ENCODE measurements at regions not wholly inside any gene's neighbourhood (a gene's known extent, or its start where the extent isn't known, plus 50 kb on each side); places are given as distances from the start of the nearest gene placed in this dataset.
"Not testable (repeated sequence)": the region's sequence is repeated elsewhere in the genome, so short reads cannot be mapped to it uniquely, and the experiment has no call there.

DNA sequence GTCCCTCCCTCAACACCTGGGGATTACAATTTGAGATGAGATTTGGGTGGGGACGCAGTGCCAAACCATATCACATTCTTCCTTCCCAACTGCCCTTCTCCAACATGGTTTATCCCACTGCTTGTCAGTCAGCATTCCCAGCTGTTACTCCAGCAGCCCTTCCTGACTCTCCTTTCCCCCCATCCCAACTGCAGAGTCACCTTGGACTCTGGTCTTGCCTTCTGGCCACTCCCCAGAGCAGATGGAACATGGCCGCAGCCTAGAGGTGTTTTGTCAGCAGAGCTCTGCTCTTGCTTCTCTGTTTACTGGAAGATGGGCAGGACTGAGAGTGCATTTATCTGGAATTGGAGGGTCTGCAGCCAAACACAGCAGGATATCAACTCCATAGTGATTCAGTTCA is 51.2 kb upstream of the MEX3C start:
- DNase-seq: no peak

DNA sequence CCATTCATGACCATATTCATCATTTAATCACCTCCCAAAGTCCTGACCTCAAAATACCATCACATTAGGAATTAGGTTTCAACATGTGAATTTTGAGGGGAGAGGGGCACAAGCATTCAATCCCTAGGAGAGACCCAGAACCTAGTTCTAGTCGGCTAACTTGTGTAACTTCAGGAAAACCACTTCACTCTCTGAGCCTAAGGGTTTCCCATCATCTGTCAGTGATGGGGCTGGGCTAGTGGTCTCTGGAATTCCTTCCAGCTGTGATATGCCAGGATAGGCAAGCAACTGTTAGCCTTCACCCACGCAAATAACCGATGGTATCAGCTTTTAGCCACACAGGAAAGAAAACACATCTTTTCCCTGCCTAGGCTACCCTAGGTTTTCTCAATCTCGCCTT is 52.5 kb upstream of the MEX3C start:
- no peak for DNase-seq

DNA sequence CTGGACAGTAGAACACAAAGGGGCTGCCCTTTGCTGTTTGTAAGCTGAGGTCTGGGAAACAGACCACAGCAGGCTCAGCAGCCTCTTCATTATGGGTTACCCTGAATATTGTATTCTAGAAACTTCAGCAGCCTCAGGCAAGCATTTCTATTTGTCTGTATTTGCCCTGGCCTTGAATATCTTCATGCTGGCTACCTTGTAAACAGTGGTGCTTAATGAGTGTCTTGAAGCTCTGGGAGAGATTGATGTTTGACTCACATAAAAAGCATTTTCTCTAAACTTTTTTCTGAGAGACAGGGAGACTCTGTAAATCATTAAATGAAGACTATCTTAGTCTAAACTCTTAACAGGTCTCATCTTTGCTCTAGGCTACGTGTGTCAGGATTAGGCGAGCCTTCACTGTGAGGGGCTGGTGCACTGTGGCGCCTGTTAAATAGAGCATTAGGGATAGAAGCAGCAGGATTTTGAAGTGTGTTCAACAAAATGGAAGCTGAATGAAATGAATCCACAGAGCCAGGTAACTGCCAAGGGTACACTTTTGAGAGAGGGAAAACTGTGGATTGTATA is 53.1 kb upstream of the MEX3C start:
- DNase-seq: no peak

DNA sequence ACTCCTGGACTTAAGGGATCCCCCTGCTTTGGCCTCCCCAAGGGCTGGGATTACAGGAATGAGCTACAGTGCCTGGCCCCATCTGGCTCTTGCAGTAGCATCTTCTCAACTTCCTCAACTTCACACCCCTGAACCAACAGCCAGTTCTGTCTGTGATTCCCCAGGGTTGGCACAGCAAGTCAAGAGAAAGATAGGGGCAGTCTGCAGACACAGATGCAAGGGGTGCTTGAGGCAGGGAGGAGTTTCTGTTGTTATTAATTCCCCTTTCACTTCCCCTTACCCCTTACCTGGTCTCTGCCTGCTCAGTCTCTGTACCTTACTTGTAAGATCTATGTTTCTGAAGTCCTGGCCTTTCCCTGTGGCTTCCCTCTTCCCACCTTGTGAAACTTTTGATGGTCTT is 54.1 kb upstream of the MEX3C start:
- DNase-seq: no peak

DNA sequence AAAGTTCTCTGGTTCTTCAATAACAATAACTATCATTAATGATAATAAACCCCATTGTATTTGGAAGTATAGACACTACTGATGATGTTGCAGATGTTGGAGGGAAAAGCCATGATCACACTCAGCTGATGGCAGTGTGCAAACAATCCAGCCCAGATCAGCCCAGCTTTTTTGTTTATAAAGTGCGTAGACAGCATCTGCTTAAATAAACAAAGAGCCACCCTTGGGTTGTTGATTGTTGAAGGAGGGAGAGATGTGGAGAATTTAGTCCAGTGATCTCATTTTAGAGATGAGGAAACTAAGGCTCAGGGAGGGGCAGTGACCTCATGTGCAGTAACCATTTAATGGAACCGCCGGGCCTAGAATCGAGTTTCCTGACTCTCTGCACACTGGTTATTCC is 56.0 kb upstream of the MEX3C start:
- no peak for DNase-seq

DNA sequence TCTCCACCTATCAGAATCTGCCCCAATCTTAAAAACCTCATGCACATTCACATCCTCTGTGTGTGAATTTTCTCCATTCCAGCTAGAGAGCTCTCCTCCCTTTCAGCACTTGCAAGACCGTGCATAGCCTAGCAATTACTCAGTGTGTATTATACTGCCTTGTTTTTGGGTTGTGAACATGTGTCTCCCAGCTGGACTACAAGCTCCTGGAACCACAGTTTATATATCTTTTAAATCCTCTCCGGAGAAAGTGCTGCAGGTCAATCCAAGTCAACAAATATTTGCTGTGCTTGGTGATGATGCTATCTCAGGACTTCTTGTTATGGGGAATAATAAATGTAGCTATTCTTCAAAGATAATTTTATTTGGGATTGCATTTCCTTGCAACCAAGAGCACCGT is 58.2 kb upstream of the MEX3C start:
- DNase-seq: no peak

DNA sequence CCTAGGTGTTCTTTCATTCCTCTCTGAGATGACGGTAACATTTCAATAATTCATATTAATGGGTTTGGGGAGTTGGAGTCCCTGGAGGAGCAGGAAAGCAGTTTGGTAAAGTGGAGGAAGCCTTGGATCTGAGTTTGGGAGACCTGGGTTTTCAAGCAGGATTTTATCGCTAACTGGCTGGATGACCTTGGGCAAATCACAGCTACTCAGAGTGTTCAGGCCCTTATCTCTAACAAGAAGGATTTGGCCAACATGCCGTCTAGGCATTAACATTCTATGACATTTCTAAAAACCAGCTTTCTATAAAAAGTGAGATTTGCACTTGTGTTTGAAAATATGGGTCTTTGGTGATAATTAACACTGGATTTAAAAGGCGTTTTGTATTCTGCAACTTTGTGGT is 59.7 kb upstream of the MEX3C start:
- DNase-seq: no peak

DNA sequence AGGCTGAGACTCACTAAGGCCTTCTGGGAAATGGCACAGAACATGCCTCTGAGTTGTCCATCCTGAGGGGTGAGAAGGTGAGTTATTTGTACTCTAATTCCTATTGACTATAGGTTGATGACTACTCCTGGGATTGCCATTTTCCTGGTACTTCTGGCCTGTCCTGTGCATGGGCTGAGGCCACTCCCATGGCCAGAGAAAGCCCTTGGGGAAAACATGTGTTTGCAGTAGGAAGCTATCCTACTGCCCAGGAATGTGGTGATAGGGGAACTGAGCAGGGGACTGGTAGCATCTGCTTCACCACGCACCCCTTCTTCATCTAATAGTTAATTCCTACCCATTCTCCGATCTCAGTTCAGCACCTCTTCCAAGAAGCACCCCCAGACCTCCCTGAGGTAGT is 62.6 kb upstream of the MEX3C start:
- DNase-seq: no peak

DNA sequence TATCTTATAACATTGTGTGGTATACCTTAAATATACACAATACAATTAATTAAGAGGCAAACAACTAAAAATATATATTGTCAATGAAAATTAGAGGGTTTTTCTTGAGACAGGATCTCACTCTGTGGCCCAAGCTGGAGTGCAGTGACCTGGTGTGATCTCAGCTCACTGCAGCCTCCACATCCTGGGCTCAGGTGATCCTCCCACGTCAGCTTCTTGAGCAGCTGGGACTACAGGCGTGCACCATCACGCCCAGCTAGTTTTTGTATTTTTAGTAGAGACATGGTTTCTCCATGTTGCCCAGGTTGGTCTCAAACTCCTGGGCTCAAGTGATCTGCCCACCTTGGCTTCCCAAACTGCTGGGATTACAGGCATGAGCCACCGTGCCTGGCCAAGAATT is 68.6 kb upstream of the MEX3C start:
- not testable (repeated sequence) for DNase-seq

DNA sequence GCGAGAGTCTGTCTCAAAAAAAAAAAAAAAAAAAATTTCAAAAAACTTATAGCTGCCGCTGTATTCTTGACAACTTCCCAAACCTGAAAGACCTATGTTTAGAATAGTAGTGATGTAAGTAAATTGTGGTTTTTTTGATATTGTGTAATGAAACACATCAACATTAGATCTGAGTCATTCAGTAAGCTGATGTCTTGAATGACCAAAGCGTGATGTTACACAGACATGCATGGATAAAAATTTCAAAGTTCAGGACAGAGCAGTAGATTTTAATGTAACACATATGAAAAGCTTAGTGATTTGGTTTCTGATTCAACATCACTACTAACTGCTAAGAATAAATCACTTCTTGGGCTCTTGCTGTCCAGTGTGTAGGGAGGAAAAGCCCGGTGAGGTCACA is 69.3 kb upstream of the MEX3C start:
- no peak for DNase-seq

DNA sequence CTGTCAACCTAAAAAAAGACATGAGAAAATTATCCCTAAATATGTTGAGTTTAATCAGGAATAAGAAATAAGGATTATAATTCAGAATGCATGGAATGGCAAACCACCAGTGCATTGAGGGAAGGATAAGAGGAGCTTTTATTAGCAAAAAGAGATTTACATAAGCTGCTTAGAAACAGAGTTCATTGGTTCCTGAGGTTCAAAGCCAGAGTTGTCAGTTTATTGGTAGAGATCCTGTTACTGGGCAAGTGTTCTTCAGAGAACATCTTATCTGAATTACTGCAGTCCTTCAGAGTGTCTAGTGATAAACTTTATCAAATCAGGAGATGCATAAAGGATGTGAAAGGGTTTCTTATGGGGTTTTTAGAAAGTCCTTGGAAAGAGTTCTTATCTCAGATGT is 76.0 kb upstream of the MEX3C start:
- no peak for DNase-seq

DNA sequence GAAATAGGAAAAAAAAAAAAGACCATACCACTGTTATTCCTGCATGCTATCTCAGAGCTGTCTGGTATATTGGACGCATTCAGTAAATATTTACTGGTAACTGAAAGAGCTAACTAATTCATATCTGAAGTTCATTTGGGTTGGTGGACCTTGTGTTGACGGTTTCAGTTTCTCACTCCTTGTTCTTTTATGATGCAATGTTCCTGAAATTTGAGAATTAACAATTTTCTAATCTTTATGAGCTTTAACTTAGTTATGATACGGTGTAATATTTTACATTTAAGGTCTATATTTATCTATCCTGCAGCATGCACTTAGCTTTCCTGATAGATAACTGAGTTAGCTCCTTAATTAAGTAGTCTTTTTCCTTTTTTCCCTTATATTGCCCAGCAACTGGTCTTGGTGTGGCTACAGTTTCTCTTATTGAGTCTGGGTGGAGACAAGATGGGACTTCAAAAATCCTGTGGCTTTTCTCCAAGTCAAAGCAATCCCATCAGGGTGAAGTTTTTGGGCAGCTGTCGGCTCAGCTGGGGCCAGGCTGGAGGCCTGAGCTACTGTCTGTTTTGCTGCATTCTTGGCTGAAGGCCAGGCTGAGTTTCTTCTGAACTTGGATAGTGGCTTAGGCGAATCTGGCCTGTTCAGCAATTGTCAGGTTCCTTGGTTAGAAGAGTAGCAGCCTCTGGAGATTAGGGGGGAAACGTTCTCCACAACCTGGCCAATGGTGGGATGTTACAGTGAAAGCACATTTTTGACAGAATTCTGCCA is 78.4 kb upstream of the MEX3C start:
- DNase-seq: no peak

DNA sequence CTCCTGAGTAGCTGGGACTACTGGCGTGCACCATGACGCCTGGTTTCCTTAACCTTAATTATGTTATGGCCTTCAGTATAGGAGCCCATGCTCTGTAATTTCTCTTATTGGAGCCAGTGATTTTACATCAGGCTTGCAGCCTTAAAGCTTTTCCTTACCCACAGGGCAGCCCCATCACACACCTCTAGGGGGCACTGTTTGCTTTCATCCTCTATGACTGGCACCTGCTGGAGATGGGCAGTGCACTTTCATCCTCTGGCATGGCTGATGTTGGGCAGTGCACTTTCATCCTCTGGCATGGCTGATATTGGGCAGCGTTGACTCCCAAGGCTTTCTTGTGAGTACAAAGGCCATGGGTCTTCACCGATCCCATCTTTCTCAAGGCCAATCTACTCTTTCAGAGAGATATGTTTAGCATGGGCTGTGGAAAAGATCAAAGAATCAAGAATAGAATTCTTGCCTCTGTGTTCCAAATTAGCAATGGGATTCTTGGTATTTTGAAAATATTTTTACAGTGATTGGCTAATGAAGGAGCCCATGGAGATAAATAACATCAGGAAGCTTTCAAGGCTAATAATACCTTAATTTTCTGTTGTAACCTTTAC is 80.7 kb upstream of the MEX3C start:
- DNase-seq: no peak

DNA sequence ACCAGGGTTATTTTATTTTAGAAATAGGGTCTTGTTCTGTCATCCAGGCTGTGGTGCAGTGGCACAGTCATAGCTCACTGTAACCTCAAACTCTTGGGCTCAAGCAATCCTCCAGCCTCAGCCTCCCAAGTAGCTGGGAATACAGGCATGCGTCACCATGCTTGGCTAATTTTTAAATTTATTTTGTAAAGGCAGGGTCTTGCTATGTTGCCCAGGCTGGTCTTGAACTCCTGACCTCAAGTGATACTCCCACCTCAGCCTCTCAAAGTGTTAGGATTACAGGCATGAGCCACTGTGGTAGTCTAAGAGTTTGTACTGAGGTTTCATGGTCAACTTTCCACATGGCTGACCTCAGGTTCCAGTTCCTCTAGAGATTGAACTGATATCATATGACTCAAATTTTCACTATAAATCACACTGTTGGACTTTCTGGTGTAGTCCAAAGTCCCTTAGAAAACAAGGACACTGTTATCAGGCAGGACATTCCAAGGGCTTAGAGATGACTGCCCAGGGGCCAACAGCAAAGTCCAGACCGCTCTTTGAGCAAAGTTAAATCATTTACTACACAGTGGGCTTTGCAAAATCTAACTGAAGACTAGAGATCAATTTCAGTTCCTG is 82.0 kb upstream of the MEX3C start:
- DNase-seq: no peak

DNA sequence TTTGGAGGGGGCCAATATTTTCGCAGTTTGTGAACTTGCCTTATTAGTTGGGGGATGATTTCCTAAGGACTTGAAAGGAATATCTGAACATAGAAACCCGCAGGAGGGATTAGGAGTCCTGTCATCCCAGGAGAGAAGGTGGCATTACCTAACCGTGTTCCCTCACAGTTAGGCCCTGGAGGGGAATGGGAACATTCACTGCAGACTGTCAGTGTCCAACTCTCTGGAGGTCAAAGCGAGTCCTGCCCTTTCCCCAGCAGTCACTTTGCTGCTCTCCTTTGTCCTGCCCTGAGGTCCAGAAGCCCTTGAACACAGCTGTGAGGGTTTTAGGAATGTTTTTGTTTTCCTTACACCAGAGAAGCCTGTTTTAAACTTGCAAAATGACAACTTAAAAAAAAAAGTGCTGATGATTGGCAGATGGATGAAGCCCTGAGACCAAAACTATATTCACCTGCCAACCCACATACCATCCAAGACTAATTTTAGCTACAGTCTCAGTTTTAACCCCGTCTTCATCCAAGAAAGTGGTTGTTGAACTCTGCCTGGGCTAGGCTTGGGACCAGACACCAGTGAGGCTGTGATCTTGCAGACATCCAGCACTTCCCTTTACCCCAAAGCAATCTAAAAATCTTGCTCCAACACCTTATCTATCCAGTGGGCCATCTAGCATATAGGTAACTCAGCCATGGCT is 90.5 kb upstream of the MEX3C start:
- no peak for DNase-seq

DNA sequence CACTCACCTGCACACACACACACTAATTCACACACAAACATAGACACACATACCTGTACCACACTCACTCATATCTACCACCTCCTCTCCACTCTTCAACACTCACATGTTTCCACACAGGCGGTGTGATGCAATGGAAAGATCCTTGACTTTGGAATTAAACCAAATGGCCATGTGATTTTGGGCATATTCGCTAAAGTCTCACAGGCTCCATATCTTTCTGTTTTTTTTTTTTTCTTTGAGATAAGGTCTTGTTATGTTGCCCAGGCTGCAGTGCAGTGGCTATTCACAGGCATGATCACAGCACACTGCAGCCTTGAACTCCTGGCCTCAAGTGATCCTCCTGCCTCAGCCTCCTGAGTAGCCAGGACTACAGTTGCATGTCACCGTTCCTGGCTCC is 91.1 kb upstream of the MEX3C start:
- DNase-seq: no peak

DNA sequence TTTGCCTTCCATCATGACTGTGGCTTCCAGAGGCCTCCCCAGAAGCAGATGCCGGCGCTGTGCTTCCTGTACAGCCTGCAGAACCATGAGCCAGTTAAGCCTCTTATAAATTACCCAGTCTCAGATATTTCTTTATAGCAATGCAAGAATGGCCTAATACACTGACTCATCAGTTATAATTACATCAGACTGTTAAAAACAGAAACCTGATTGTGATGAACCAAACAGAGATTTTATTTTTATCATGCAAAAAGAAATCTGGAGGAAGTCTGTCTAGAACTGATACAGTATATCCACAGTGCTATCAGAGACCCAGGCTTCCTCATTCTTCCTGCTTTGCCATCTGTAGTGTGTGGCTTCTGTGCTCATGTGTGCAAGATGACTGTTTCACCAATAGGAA is 93.4 kb upstream of the MEX3C start:
- DNase-seq: no peak

DNA sequence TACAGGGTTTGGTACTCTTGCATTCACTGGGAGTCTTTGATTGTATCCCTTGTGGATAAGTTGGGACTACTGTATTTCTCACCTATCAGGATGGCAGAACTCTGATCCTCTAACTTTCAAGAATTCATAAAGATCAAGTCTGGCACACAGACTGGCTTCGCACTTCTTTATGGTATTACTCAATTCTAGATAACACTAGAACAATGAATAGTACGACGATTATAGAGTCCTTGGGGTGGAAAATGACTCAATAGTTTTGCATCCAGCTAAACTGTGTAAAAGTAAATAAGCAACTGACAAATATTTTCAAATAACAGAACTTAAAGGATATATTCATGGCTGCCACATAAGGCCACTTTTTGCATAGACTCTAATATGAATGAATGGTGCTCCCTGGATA is 103.4 kb upstream of the MEX3C start:
- no peak for DNase-seq

DNA sequence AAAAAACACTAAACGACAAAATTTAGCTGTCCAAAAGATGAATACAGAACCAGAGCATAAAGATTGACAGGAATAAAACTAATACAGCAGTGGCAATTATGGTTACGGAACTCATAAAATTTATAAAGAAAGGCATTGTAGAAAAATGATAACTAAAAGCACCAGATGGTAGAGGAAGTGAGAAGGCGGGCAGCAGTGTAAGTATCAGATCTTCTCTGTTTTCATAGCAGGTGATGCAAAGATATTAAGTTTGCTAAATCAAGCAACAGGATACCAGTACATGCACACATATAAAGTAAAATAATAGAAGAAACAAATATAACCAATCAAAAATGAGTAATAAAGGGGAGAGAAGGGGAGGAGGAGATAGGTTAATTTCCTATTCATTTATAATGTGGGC is 103.9 kb upstream of the MEX3C start:
- DNase-seq: no peak

DNA sequence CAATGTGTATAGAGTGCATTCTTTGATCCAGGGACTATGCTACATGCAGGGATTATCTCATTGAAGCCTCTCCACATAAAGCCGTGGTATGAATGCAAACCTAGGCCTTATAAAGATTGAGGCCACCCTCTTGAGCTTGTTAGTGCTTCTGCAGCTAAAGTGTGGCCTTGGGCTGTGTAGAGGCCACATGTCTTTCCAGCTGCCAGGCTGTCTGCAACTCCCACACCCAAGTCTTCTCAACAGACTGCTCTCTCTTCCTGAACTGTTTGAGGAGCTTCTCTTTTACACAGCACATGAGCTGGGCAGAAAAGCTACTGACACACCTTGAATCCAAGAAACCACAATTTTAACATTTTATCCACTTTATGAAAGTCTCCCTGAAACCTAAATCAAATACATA is 119.2 kb upstream of the MEX3C start:
- no peak for DNase-seq

DNA sequence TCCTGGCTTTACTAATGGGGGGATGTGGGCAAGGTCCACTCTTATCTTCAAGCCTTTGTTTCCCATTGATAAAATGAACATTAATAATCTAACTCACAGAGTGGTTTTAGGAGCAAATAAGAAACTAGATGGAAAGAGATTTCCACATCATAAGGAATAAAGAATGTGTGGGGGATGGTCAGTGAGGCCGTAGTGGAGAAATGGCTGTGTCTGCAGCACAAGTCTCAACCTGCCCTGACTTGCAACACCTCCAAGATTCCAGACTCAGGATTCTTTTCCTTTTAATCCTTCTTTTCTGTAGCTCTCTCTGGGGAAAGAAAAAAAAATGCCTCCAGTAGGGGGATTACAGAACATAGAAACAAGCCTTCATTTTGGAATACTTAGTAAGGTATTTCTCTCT is 124.2 kb upstream of the MEX3C start:
- no peak for DNase-seq

DNA sequence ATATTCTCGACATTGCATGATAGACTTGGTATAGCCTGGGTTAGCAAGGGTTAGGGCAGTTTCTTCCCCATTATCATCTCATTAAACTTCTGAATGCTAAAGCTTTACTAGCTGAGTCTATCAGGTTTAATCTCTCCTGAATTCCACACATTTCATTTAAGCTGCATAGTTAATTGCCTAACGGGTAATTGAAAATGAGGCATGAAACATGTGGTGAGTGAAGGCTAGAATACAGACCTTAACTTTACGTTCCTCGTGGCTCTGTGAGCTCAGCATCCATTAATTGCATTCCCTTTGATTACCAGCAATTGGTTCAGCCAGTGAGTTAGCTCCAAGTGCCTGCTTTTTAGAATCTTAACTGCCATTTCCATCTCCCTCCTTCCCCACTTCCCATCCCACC is 126.5 kb upstream of the MEX3C start:
- no peak for DNase-seq

DNA sequence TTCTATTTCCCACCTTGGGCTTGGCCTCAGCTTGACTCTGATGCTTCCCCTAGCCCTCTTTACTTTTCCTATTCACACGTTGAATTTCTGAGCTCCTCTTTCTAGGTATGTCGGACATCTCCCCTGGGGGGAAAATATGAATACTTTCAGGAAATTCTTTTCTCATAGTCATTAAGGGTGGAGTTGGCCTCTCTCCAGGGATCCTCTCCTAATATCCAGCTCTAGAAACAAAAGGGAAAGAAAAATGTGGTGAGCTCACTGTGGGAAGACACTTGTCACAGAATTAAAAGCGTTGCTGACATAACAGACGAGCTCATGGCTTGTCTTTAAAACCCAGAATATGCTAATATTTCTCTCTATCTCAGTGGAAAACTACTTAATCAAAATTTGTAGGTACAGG is 132.7 kb upstream of the MEX3C start:
- DNase-seq: no peak
